Bone marrow (tissue), 2 donors: ENCODE measurements at regions not wholly inside any gene's neighbourhood (a gene's known extent, or its start where the extent isn't known, plus 50 kb on each side); places are given as distances from the start of the nearest gene placed in this dataset.
"Not testable (repeated sequence)": the region's sequence is repeated elsewhere in the genome, so short reads cannot be mapped to it uniquely, and the experiment has no call there.

Experiments
- DNase-seq, 2 donors: peaks; one replicate each; lab custom pipeline; 2025; lab: John Stamatoyannopoulos, UW

GRCh38 chr12:88893801-88894200 lies 313.5 kb upstream of the KITLG start:
- DNase-seq = no peak

DNA sequence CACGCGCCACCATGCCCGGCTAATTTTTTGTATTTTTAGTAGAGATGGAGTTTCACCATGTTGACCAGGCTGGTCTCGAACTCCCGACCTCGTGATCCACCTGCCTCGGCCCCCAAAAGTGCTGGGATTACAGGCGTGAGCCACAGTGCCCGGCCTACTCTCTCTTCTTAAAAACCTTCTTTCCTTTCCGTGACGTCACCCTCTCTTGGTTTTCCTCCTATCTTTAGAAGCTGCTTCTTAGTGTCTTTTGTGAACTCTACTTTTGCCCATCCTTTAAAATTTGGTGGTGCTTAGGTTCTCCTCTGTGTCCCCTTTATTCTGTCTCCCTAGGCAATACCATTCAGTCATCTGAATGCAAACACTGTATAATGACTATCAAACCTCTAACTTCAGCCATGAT lies 311.2 kb upstream of the KITLG start:
- DNase-seq = not testable (repeated sequence)

- no peak for DNase-seq
Measured at GRCh38 chr12:88889326-88890110, 309.2 kb upstream of the KITLG start.

DNA sequence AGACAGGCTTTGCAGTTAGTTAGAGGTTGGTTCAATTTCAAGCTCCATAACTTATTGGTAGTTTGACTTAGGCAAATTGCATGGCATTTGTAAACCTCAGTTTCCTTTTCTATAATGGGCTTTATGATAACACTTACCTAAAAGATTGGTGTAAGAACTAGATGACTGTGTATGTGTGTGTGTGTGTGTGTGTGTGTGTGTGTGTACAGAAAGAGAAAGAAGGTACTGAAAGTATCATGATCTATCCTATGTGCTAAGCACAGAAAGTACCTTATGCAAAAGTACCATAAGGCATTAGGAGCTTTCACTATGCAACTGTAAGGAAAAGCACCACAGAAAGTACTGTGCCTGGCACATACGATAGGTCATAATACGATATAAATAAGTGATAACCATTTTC lies 304.3 kb upstream of the KITLG start:
- DNase-seq = no peak

- DNase-seq = no peak
Measured at GRCh38 chr12:88882662-88883061, 302.4 kb upstream of the KITLG start.

DNA sequence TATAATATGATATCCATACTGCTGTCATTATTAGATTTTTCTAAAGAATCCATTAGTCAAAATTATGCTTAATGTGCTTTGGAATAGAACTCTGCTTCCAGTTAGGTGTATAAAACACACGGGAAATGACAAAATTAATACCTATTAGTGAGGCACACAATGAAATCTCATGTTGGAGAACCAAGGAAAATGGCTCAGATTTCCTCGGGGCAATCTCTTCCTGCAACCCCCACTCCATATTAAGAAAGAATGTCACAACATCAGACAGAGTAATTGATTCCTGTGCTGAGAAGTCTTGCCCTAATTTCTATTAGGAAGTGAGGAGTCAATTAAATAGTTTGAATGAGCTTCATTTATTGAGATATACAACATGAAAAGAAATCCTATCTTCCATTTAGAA lies 299.8 kb upstream of the KITLG start:
- DNase-seq = no peak

DNA sequence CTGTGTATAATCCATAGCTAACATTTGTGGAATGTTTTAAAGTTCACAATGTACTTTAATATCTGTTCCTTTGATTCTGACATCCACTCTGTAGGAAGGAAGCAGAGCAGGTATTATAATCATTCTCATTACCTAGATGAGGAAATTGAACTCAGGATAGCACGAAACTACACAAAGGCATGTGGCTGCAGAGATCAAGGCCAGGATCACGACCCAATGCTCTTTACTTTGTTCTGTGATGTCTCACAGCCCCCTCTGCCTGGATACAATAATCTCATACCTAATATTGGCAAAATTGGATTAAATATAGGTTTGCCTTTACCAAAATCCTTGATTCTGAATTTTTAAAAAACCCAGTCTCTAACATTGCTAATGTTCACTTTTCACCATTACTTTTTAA lies 298.0 kb upstream of the KITLG start:
- DNase-seq = no peak

GRCh38 chr12:88876857-88877256 lies 296.6 kb upstream of the KITLG start:
- no peak for DNase-seq

- DNase-seq = no peak
Measured at GRCh38 chr12:88870000-88870737, 289.9 kb upstream of the KITLG start.

- DNase-seq = no peak
Measured at GRCh38 chr12:88868050-88868449, 287.8 kb upstream of the KITLG start.

DNA sequence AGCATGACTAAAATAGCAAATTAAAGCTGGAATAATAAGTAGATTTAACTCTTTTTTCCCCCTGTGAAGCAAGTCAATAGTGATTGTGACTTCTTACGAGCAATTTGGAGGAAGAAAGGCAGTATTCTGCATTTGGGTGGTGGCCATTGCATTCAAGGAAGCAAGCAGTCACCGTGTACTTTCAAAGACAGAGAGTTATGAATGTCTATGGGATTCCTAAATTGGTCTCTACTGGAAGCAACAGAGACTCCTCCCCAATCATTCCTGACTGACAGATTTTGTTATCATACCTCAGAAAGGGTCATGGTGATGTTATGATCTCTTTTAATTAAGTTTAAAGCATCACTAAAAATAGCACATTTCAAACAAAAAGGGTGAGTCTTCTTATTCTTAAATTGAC lies 287.2 kb upstream of the KITLG start:
- DNase-seq = no peak

DNA sequence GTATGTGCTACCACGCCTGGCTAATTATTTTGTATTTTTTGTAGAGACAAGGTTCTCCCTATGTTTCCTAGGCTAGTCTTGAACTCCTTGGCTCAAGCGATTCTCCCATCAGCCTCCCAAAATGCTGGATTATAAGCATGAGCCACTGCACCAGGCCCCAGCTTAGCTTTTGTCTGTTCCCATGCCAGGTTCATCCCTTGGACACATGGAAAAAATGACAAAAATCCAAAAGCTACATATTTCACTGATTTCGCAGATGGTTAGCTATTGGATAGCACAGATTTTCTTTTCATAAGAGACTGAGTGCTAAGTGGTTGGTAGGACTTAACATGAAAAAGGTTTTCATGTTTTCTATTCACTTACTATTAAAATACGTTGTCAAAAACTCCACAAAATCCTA lies 286.6 kb upstream of the KITLG start:
- no peak for DNase-seq

GRCh38 chr12:88865537-88865936 lies 285.3 kb upstream of the KITLG start:
- DNase-seq = no peak

DNA sequence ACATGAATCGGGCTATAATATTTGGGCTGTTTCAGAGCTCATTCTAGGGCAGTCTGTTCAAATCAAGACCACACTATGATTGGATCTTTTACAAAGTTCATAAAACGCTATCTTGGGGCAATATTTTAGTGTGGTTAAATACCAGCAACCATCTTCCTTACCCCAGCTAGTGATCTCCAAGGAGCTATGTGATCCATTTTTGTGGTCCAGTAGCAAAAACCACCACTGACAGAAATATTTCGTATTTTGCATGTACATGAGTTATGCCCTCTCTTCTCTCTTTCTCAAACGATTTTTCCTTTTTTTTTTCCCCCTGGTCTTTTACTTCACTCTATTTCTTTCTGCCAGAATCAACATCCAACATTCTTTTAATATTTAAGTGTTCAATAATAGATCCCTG lies 280.6 kb upstream of the KITLG start:
- DNase-seq = no peak

DNA sequence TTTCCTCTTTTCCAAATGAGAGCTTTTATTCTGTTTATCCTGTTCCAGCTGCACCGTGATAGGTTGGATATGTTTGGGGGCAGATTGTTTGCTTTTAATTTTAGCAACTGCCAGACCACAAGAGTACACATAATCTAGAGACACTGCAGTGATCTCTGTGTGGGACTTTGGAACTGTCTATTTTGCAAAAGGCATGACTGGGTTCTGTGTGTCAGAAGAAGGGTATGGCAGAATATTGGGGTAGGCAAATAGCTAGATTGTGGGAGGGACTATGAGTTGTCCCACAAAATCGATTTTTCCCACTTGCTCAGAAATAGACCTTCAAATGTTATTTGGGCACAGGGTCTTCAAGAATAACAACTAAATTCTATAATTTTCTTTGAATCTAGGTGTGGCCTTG lies 275.9 kb upstream of the KITLG start:
- DNase-seq = no peak

- no peak for DNase-seq
Measured at GRCh38 chr12:88855301-88855700, 275.0 kb upstream of the KITLG start.

DNA sequence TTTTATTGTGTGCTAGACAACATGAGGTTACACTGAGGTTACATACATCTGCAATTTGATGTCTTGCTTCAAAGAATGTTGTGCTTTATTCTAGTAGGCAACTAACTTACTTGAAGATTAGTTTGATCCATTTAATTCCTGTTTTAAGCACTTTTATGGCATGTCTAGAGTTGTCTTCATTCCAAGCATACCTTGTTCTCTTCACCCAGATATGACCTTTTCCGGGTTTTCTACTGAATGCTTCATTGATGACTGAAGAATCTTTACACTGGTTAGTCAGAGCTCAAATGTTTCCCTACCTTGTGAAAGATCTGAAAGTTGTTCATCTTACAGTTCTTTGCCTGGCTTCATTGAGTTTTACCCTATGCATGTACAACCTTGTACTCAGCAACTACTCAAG lies 274.0 kb upstream of the KITLG start:
- DNase-seq = no peak

- DNase-seq = not testable (repeated sequence)
Measured at GRCh38 chr12:88847246-88847645, 267.0 kb upstream of the KITLG start.

- DNase-seq = no peak
Measured at GRCh38 chr12:88844426-88844825, 264.2 kb upstream of the KITLG start.

GRCh38 chr12:88842314-88842713 lies 262.0 kb upstream of the KITLG start:
- no peak for DNase-seq

DNA sequence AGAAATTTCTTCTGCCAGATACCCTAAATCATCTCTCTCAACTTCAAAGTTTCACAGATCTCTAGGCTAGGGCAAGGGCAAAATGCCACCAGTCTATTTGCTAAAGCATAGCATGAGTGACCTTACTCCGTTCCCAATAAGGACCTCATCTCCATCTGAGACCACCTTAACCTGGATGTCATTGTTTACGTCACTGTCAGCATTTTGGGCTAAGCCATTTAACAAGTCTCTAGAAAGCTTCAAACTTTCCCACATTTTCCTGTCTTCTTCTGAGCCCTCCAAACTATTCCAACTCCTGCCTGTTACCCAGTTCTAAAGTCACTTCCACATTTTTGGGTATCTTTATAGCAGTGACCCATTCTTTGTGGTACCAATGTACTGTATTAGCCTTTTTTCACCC lies 259.2 kb upstream of the KITLG start:
- DNase-seq = no peak

DNA sequence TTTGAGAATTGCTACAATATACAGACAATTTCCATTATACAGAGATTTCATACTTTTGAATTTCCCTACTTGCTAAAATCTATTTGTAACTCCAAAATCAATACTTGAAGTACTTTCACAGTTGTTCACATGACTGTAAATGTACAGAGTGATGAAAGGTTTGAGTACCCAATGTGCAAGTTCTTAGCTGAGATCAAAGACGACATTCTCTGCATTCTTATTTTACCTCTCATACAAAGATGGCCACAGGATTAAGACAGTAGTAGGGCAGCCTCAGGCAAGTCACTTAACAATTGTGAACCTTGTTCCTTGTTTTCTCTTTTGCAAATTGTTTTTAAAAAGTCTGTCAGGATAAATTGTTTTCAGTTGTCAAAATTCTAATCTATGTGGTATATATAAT lies 255.9 kb upstream of the KITLG start:
- DNase-seq = no peak

- DNase-seq = no peak
Measured at GRCh38 chr12:88834226-88834625, 254.0 kb upstream of the KITLG start.

GRCh38 chr12:88833641-88834116 lies 253.4 kb upstream of the KITLG start:
- no peak for DNase-seq
